MM.1S (cell line): ENCODE measurements at regions not wholly inside any gene's neighbourhood (a gene's known extent, or its start where the extent isn't known, plus 50 kb on each side); places are given as distances from the start of the nearest gene placed in this dataset.
"Not testable (repeated sequence)": the region's sequence is repeated elsewhere in the genome, so short reads cannot be mapped to it uniquely, and the experiment has no call there.

Source experiments
- DNase-seq: peaks from one replicate; pipeline ENCODE4 v3.0.0-alpha.2; 2015
- H2AFZ ChIP-seq: fragments of 300-600 bp; sonication (generic); 2 replicates; pipeline ENCODE4 v1.6.0; 2016; ENCODE audit warnings: antibody characterized with exemption, low read length
- H3F3A ChIP-seq: fragments of 300-600 bp; sonication (generic); 2 replicates; pipeline ENCODE4 v1.6.1; 2016; ENCODE audit warnings: mild to moderate bottlenecking, antibody characterized with exemption, low read length, moderate library complexity, mixed read lengths; ENCODE audit not compliant: insufficient read depth
- H3K27ac ChIP-seq: fragments of 300-600 bp; sonication (generic); 2 replicates; pipeline ENCODE4 v1.5.1; 2016; ENCODE audit warnings: mild to moderate bottlenecking, low read length
- H3K27me3 ChIP-seq: fragments of 300-600 bp; sonication (generic); replicated peaks from 2 replicates; pipeline ENCODE4 v1.6.0; 2016; ENCODE audit warnings: low read length; ENCODE audit not compliant: insufficient read depth
- H3K36me3 ChIP-seq: fragments of 300-600 bp; sonication (generic); replicated peaks from 2 replicates; pipeline ENCODE4 v1.6.1; 2016; ENCODE audit warnings: mild to moderate bottlenecking, low read length, mixed read lengths; ENCODE audit not compliant: insufficient read depth
- H3K4me1 ChIP-seq: fragments of 300-600 bp; sonication (generic); 2 replicates; pipeline ENCODE4 v1.6.1; 2016; ENCODE audit warnings: low read length, mixed read lengths
- H3K4me2 ChIP-seq: fragments of 300-600 bp; sonication (generic); 2 replicates; pipeline ENCODE4 v1.6.0; 2016; ENCODE audit warnings: low read depth, low read length
- H3K4me3 ChIP-seq: fragments of 300-600 bp; sonication (generic); 2 replicates; pipeline ENCODE4 v1.5.1; 2016; ENCODE audit warnings: low read length, mixed read lengths
- H3K79me2 ChIP-seq: fragments of 300-600 bp; sonication (generic); 2 replicates; pipeline ENCODE4 v1.6.1; 2016; ENCODE audit warnings: mixed run types, low read length, mixed read lengths
- H3K9ac ChIP-seq: fragments of 300-600 bp; sonication (generic); 2 replicates; pipeline ENCODE4 v1.6.1; 2016; ENCODE audit warnings: low read length, mixed read lengths
- H3K9me2 ChIP-seq: fragments of 300-600 bp; sonication (generic); replicated peaks from 2 replicates; pipeline ENCODE4 v1.6.1; 2016; ENCODE audit warnings: mild to moderate bottlenecking, low read length, mixed read lengths; ENCODE audit not compliant: insufficient read depth
- H3K9me3 ChIP-seq: fragments of 300-600 bp; sonication (generic); replicated peaks from 2 replicates; pipeline ENCODE4 v1.6.1; 2016; ENCODE audit warnings: mild to moderate bottlenecking, low read length, mixed read lengths; ENCODE audit not compliant: insufficient read depth
- H4K20me1 ChIP-seq: fragments of 300-600 bp; sonication (generic); 2 replicates; pipeline ENCODE4 v1.6.1; 2016; ENCODE audit warnings: mild to moderate bottlenecking, low read length, moderate library complexity, mixed read lengths; ENCODE audit not compliant: insufficient read depth
- CTCF ChIP-seq: fragments of 300-600 bp; sonication (generic); IDR thresholded peaks from 2 replicates; pipeline ENCODE4 v1.5.1; 2016; ENCODE audit warnings: antibody characterized with exemption, low read length, mixed read lengths
- EZH2 ChIP-seq: fragments of 300-600 bp; sonication (generic); optimal IDR thresholded peaks from 2 replicates; pipeline ENCODE3; 2017; ENCODE audit warnings: low read depth, mild to moderate bottlenecking, antibody characterized with exemption, low read length, mixed read lengths
- EZH2phosphoT487 ChIP-seq: fragments of 300-600 bp; sonication (generic); IDR thresholded peaks from 2 replicates; pipeline ENCODE4 v1.6.1; 2018; ENCODE audit warnings: antibody characterized with exemption, low read length

GRCh38 chr15:35247150-35247549 lies 162.1 kb upstream of the NANOGP8 start:
- DNase-seq, result no peak

GRCh38 chr15:35246451-35246850 lies 161.4 kb upstream of the NANOGP8 start:
- Histone ChIP-seq H3F3A (no peaks in the 10 kb centered on the region), H3K27ac (no peak overlapping the region), H3K4me3 (no peak overlapping the region), H3K27me3 (no peaks in the 10 kb centered on the region), H3K9me2 (no peaks in the 10 kb centered on the region), H3K4me2 (no peak overlapping the region), H3K9me3 (no peaks in the 10 kb centered on the region), H3K4me1 (no peaks in the 10 kb centered on the region), H3K36me3 (no peaks in the 10 kb centered on the region), H3K79me2 (no peaks in the 10 kb centered on the region), H2AFZ (no peak overlapping the region), H4K20me1 (no peaks in the 10 kb centered on the region), H3K9ac (no peak overlapping the region)
- TF ChIP-seq CTCF, result no peak
- no peak for TF ChIP-seq EZH2phosphoT487
- no peak for TF ChIP-seq EZH2
- no peak for DNase-seq

More at GRCh38 chr15:35247150-35247549, 162.1 kb upstream of the NANOGP8 start:
- no peaks in the 10 kb centered on the region for H4K20me1 ChIP-seq
- no peaks in the 10 kb centered on the region for H3K79me2 ChIP-seq
- no peaks in the 10 kb centered on the region for H3K4me1 ChIP-seq
- no peak overlapping the region for H3K27ac ChIP-seq
- no peak overlapping the region for H3K4me3 ChIP-seq
- no peaks in the 10 kb centered on the region for H3K9me3 ChIP-seq
- no peaks in the 10 kb centered on the region for H3K9me2 ChIP-seq
- H3K4me2 ChIP-seq, result no peak overlapping the region
- H3K9ac ChIP-seq, result no peak overlapping the region
- H2AFZ ChIP-seq, result no peak overlapping the region
- H3K27me3 ChIP-seq, result no peaks in the 10 kb centered on the region
- no peaks in the 10 kb centered on the region for H3K36me3 ChIP-seq
- no peaks in the 10 kb centered on the region for H3F3A ChIP-seq
- no peak for TF ChIP-seq CTCF
- no peak for TF ChIP-seq EZH2phosphoT487
- no peak for TF ChIP-seq EZH2

- H3K9ac ChIP-seq, H3K9me2 ChIP-seq, H3K27ac ChIP-seq, H3K36me3 ChIP-seq, DNase-seq, H3K4me2 ChIP-seq, H4K20me1 ChIP-seq, H2AFZ ChIP-seq, H3K4me1 ChIP-seq, H3K27me3 ChIP-seq, H3K9me3 ChIP-seq, H3F3A ChIP-seq, H3K4me3 ChIP-seq, H3K79me2 ChIP-seq: not testable (repeated sequence)
Observed at GRCh38 chr15:35245681-35246080, 160.6 kb upstream of the NANOGP8 start.

- H3K9me2 ChIP-seq, result no peaks in the 10 kb centered on the region
- H3K36me3 ChIP-seq, result no peaks in the 10 kb centered on the region
- no peaks in the 10 kb centered on the region for H3K79me2 ChIP-seq
- H3K9me3 ChIP-seq, result no peaks in the 10 kb centered on the region
- H3K9ac ChIP-seq, result no peak overlapping the region
- H4K20me1 ChIP-seq, result no peaks in the 10 kb centered on the region
- no peaks in the 10 kb centered on the region for H3K4me1 ChIP-seq
- H3K4me3 ChIP-seq, result no peak overlapping the region
- H3K27ac ChIP-seq, result no peak overlapping the region
- H3K4me2 ChIP-seq, result no peak overlapping the region
- no peaks in the 10 kb centered on the region for H3K27me3 ChIP-seq
- no peak for DNase-seq
- H2AFZ ChIP-seq, result no peak overlapping the region
- no peak for TF ChIP-seq EZH2
- TF ChIP-seq CTCF, result no peak
- no peak for TF ChIP-seq EZH2phosphoT487
- no peaks in the 10 kb centered on the region for H3F3A ChIP-seq
Observed at GRCh38 chr15:35244227-35244626, 159.1 kb upstream of the NANOGP8 start.
